ENCODE measurements at regions not wholly inside any gene's neighbourhood (a gene's known extent, or its start where the extent isn't known, plus 50 kb on each side); places are given as distances from the start of the nearest gene placed in this dataset.

DNA sequence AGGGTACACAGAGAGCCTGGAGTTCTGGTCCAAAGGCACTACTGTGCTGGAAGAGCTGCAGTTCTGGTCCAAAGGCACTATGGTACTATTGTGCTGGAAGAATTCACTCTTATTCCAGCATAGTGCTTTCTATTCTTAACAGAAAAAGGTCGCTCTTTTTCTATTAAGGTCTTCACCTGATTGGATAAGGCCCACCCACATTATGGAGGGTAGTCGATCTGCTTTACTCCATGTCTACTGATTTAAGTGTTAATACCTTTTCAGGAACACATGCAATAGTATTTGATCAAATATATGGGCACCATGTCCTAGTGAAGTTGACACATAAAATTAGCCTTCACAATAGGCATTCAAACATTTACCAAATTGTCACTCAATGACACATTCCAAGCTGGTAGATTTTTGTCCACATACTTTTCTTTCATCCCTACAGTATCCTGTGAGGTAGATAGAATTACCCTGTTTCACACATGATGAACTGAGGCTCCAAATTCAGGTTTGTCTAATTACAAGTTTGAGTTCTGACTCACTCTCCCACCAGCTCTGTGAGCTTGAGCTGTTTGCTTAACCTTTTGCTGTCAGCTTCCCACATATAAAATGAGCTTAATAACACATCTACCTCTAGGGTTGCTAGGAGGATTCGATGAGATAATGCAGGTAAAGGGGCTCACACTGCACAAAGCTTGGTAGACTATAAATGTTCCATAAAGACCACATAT, 129.9 kb downstream of the AIPL1 start:
- DNase-seq = no peak
- WGBS, 2 donors = 76 to 83% methylated on average over 3 of the region's 3 CpGs
- TF ChIP-seq, protein P1, sequence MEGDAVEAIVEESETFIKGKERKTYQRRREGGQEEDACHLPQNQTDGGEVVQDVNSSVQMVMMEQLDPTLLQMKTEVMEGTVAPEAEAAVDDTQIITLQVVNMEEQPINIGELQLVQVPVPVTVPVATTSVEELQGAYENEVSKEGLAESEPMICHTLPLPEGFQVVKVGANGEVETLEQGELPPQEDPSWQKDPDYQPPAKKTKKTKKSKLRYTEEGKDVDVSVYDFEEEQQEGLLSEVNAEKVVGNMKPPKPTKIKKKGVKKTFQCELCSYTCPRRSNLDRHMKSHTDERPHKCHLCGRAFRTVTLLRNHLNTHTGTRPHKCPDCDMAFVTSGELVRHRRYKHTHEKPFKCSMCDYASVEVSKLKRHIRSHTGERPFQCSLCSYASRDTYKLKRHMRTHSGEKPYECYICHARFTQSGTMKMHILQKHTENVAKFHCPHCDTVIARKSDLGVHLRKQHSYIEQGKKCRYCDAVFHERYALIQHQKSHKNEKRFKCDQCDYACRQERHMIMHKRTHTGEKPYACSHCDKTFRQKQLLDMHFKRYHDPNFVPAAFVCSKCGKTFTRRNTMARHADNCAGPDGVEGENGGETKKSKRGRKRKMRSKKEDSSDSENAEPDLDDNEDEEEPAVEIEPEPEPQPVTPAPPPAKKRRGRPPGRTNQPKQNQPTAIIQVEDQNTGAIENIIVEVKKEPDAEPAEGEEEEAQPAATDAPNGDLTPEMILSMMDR (IDR thresholded peaks at IDR 0.05) = no peak
- TF ChIP-seq POLR2A (IDR thresholded peaks at IDR 0.05) = no peak
- Histone ChIP-seq H3K36me3 (no peaks in the 10 kb centered on the region), H3K9me3 (no peaks in the 10 kb centered on the region), H3K27me3 (no peaks in the 10 kb centered on the region), H3K4me1 (no peaks in the 10 kb centered on the region), H3K4me3 (replicated peaks in 1 of 3) (no peak overlapping the region), H3K27ac (no peak overlapping the region)
- intact Hi-C loops (cut with DNase I) = no loop called here

DNA sequence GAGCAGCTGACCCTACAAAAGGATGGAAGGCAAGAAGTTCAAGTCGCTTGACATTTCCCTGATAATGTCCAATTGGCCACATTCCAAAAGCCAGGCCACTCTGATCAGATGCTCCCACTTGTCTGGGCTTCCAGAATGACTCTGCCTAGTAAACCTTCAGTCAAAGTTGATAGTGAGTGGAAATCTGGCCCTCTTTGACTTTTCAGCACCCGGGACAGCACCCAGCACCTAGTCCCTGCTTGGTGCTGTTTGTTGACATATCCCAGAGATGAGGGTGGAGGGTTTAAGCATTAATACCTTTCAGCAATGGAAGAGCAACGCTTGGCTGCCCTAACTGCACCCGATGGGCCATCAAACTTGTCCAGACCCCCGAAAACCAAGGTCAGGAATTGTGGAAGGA, 131.3 kb downstream of the AIPL1 start:
- intact Hi-C loops (cut with DNase I) = no loop called here
- no peak for TF ChIP-seq POLR2A (IDR thresholded peaks at IDR 0.05)
- TF ChIP-seq, protein P1 (IDR thresholded peaks at IDR 0.05) = no peak
- Histone ChIP-seq H3K27ac (no peak overlapping the region), H3K36me3 (no peaks in the 10 kb centered on the region), H3K4me3 (replicated peaks in 1 of 3) (no peak overlapping the region), H3K4me1 (no peaks in the 10 kb centered on the region), H3K9me3 (no peaks in the 10 kb centered on the region), H3K27me3 (no peaks in the 10 kb centered on the region)
- 5 to 9% methylated on average over 5 of the region's 5 CpGs for WGBS, 2 donors
- DNase-seq = no peak

DNA sequence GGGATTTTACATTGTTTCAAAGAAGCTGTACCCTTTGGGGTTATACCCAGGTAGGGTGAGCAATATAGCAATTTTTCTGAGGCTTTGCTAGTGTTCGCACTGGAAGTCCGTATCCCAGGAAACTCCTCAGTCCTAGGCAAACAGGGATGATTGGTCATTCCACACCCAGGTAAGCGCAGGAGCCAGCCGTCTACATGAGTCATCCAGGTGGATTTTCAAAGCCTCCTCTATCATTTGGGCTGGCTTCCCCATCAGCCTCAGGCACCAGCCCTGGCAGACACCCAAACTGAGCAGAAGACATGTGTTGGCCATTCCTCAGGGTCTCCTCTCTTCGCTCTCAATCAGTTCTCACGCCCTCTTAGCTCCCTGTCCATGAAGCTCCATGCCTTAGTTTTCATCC, 135.6 kb downstream of the AIPL1 start:
- no peaks in the 10 kb centered on the region for H3K9me3 ChIP-seq
- intact Hi-C loops (cut with DNase I) = no loop called here
- no peak overlapping the region for H3K4me3 ChIP-seq (replicated peaks in 1 of 3)
- H3K27me3 ChIP-seq = no peaks in the 10 kb centered on the region
- TF ChIP-seq POLR2A (IDR thresholded peaks at IDR 0.05) = no peak
- TF ChIP-seq, protein P1 (IDR thresholded peaks at IDR 0.05) = no peak
- no peak overlapping the region for H3K27ac ChIP-seq
- H3K4me1 ChIP-seq = no peaks in the 10 kb centered on the region
- 90 to 96% methylated on average over 6 of the region's 6 CpGs for whole genome bisulfite sequencing, 2 donors
- no peak for DNase-seq
- H3K36me3 ChIP-seq = no peaks in the 10 kb centered on the region

DNA sequence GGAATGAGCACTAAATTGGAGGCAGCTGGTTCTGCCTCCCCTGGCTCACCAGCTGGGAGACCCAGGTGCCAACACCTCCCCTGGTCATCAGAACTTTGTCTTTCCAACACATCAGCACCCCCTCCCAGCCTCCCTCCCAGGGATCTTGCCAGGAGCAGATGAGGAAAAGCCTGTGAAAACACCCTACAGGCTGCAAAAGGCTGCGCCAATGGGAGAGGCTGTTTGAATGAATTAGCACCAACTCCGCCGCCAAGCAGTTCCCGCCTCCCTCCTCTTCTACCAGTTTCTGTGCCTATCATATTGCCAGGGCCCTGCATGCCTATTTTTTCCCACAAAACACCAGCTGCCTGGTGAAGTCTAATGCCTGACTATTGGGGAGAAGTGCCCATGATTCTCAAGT, 137.0 kb downstream of the AIPL1 start:
- H3K4me1 ChIP-seq = no peaks in the 10 kb centered on the region
- H3K9me3 ChIP-seq = no peaks in the 10 kb centered on the region
- no peak overlapping the region for H3K4me3 ChIP-seq (replicated peaks in 1 of 3)
- intact Hi-C loops (cut with DNase I) = no loop called here
- H3K36me3 ChIP-seq = no peaks in the 10 kb centered on the region
- DNase-seq = no peak
- H3K27me3 ChIP-seq = no peaks in the 10 kb centered on the region
- 54 to 56% methylated on average over 4 of the region's 4 CpGs for WGBS, 2 donors
- no peak overlapping the region for H3K27ac ChIP-seq
- no peak for TF ChIP-seq POLR2A (IDR thresholded peaks at IDR 0.05)
- TF ChIP-seq, protein P1 (IDR thresholded peaks at IDR 0.05) = no peak

DNA sequence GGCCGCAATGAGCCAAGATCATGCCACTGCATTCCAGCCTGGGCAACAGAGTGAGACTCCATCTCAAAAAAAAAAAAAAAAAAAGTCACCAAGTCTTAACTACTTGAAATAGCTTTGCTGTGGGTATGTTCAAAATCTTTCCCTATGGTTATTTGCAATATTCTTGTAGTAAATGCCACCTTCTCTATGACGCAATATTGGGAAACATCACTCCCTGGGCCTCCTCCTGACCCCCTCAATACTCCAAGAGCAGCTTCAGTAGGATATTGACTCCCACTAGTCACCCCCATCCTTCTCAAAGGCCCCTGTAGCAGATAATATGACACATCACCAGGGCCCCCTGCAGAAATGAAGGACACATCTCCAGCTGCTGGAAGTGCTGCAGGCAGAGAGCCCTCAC, 137.8 kb downstream of the AIPL1 start:
- H3K4me3 ChIP-seq (replicated peaks in 1 of 3) = no peak overlapping the region
- intact Hi-C loops (cut with DNase I) = no loop called here
- 94 to 98% methylated on average over 2 of the region's 2 CpGs for WGBS, 2 donors
- no peaks in the 10 kb centered on the region for H3K9me3 ChIP-seq
- no peak overlapping the region for H3K27ac ChIP-seq
- DNase-seq = no peak
- H3K4me1 ChIP-seq = no peaks in the 10 kb centered on the region
- H3K27me3 ChIP-seq = no peaks in the 10 kb centered on the region
- no peaks in the 10 kb centered on the region for H3K36me3 ChIP-seq
- TF ChIP-seq, protein P1 (IDR thresholded peaks at IDR 0.05) = no peak
- no peak for TF ChIP-seq POLR2A (IDR thresholded peaks at IDR 0.05)

Data from thyroid gland (tissue), 4 donors.